HG02973 (cell line): ENCODE measurements at regions not wholly inside any gene's neighbourhood (a gene's known extent, or its start where the extent isn't known, plus 50 kb on each side); places are given as distances from the start of the nearest gene placed in this dataset.

Source experiments
- ATAC-seq: cut with Tn5 transposase; IDR thresholded peaks from one replicate; pipeline ENCODE4 v1.9.1; 2021; ENCODE audit warnings: moderate library complexity; ENCODE audit not compliant: unreplicated experiment

GRCh38 chr7:145665499-145666258, 450.9 kb upstream of the CNTNAP2 start:
- no peak for ATAC-seq

GRCh38 chr7:145655666-145656065, 460.9 kb upstream of the CNTNAP2 start:
- no peak for ATAC-seq

- ATAC-seq: no peak
Observed at GRCh38 chr7:145645135-145645515, 471.5 kb upstream of the CNTNAP2 start.

- no peak for ATAC-seq
Observed at GRCh38 chr7:145644426-145645134, 472.0 kb upstream of the CNTNAP2 start.

- no peak for ATAC-seq
Observed at GRCh38 chr7:145643981-145644380, 472.6 kb upstream of the CNTNAP2 start.

GRCh38 chr7:145633513-145633912, 483.1 kb upstream of the CNTNAP2 start:
- no peak for ATAC-seq

- no peak for ATAC-seq
Observed at GRCh38 chr7:145624618-145625017, 492.0 kb upstream of the CNTNAP2 start.

GRCh38 chr7:145605963-145606362, 510.6 kb upstream of the CNTNAP2 start:
- ATAC-seq: no peak

GRCh38 chr7:145599376-145599775, 517.2 kb upstream of the CNTNAP2 start:
- no peak for ATAC-seq

GRCh38 chr7:145584401-145584800, 532.2 kb upstream of the CNTNAP2 start:
- ATAC-seq: no peak

GRCh38 chr7:145582742-145583303, 533.8 kb upstream of the CNTNAP2 start:
- no peak for ATAC-seq

- ATAC-seq: no peak
Observed at GRCh38 chr7:145557805-145558204, 558.8 kb upstream of the CNTNAP2 start.

- ATAC-seq: no peak
Observed at GRCh38 chr7:145543242-145543641, 573.4 kb upstream of the CNTNAP2 start.

GRCh38 chr7:145539910-145540309, 576.7 kb upstream of the CNTNAP2 start:
- no peak for ATAC-seq

- no peak for ATAC-seq
Observed at GRCh38 chr7:145534301-145534700, 582.3 kb upstream of the CNTNAP2 start.

GRCh38 chr7:145520284-145520683, 596.3 kb upstream of the CNTNAP2 start:
- no peak for ATAC-seq

- no peak for ATAC-seq
Observed at GRCh38 chr7:145511004-145511403, 605.6 kb upstream of the CNTNAP2 start.

- ATAC-seq: no peak
Observed at GRCh38 chr7:145497911-145498525, 618.6 kb upstream of the CNTNAP2 start.

GRCh38 chr7:145490356-145490755, 626.2 kb upstream of the CNTNAP2 start:
- no peak for ATAC-seq

GRCh38 chr7:145489609-145490008, 627.0 kb upstream of the CNTNAP2 start:
- no peak for ATAC-seq

- ATAC-seq: no peak
Observed at GRCh38 chr7:145488816-145489215, 627.8 kb upstream of the CNTNAP2 start.

- no peak for ATAC-seq
Observed at GRCh38 chr7:145481985-145482384, 634.6 kb upstream of the CNTNAP2 start.
